ENCODE measurements at regions not wholly inside any gene's neighbourhood (a gene's known extent, or its start where the extent isn't known, plus 50 kb on each side); places are given as distances from the start of the nearest gene placed in this dataset.
"Not testable (repeated sequence)": the region's sequence is repeated elsewhere in the genome, so short reads cannot be mapped to it uniquely, and the experiment has no call there.

DNA sequence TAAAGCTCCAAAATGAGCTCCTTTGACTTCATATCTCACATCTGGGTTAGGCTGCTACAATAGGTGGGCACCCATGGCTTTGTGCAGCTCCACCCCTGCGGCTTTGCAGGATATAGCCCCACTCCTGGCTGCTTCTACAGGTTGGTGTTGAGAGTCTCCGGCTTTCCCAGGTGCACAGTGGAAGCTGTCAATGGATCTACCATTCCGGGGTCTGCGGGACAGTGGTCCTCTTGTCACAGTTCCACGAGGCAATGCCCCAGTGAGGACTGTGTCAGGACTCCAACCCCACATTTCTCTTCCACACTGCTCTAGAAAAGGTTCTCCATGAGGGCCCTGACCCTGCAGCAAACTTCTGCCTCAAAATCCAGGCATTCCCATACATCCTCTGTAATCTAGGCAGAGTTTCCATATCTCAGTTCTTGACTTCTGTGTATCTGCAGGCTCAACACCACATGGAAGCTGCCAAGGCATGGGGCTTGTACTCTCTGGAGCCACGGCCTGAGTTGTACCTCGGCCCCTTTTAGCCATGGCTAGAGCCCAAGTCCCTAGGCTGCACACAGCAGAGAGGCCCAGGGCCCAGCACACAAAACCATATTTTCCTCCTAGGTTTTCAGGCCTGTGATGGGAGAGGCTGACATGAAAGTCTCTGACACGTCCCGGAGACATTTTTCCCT, 342.8 kb downstream of the FAM47B start:
- no peak overlapping the region for H3K4me3 ChIP-seq
- no peaks in the 10 kb centered on the region for H3K27me3 ChIP-seq
- H3K4me1 ChIP-seq: no peaks in the 10 kb centered on the region
- peaks cover 0 to 3% (median 0%) of the 10 kb centered on the region in 4 donors for H3K9me3 ChIP-seq
- H3K36me3 ChIP-seq: no peaks in the 10 kb centered on the region
- no peak overlapping the region for H3K27ac ChIP-seq
- 70 to 87% (median 81%) methylated on average over 8 to 9 of the region's 9 CpGs for WGBS, 5 donors
- intact Hi-C loops (cut with DNase I; ENCODE audit: low total_unique reads): no loop called here
- DNase-seq: no peak
- TF ChIP-seq POLR2AphosphoS5 (IDR thresholded peaks at IDR 0.05) (no peak), POLR2A (IDR thresholded peaks at IDR 0.05) (no peak), CTCF (IDR thresholded peaks at IDR 0.05) (no peak), EP300 (IDR thresholded peaks at IDR 0.05) (no peak)

- 20 to 67% (median 45%) methylated on average over 1 of the region's 1 CpG for WGBS, 5 donors
- TF ChIP-seq POLR2A (IDR thresholded peaks at IDR 0.05) (no peak), CTCF (IDR thresholded peaks at IDR 0.05) (no peak), EP300 (IDR thresholded peaks at IDR 0.05) (no peak), POLR2AphosphoS5 (IDR thresholded peaks at IDR 0.05) (no peak)
These were observed 346.1 kb downstream of the FAM47B start for GRCh38 chrX:35288657-35289056.

DNA sequence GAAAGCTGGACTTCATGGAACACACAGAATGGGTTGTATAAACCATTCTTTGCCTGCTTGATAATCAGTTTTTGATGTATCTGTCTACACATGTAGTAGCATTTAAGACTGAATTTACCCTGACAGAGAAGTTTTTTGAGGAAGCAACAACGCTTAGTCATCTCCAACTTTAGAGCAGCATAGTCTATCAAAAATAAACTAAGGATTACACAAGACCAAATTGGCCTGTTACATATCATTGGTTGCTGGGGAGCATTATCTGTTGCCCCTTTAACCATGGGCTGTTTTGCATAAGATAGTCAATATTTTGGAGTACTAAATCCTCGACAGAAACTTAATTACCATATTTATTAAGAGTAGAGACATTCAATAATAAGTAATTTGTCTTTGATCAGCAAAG, 347.4 kb downstream of the FAM47B start:
- TF ChIP-seq POLR2A (IDR thresholded peaks at IDR 0.05): no peak
- TF ChIP-seq CTCF (IDR thresholded peaks at IDR 0.05): no peak
- TF ChIP-seq EP300 (IDR thresholded peaks at IDR 0.05): no peak
- no peak for TF ChIP-seq POLR2AphosphoS5 (IDR thresholded peaks at IDR 0.05)
- no peak overlapping the region for H3K27ac ChIP-seq
- H3K4me1 ChIP-seq: no peaks in the 10 kb centered on the region
- no peak for DNase-seq
- intact Hi-C loops (cut with DNase I; ENCODE audit: low total_unique reads): no loop called here
- no peaks in the 10 kb centered on the region for H3K36me3 ChIP-seq
- H3K4me3 ChIP-seq: no peak overlapping the region
- peaks cover 0 to 3% (median 0%) of the 10 kb centered on the region in 4 donors for H3K9me3 ChIP-seq
- WGBS, 5 donors: 41 to 65% (median 61%) methylated on average over 2 of the region's 2 CpGs
- H3K27me3 ChIP-seq: no peaks in the 10 kb centered on the region

More at GRCh38 chrX:35288657-35289056, 346.1 kb downstream of the FAM47B start:
- no peak overlapping the region for H3K4me3 ChIP-seq
- no peak for DNase-seq
- H3K27ac ChIP-seq: no peak overlapping the region
- peaks cover 0 to 3% (median 0%) of the 10 kb centered on the region in 4 donors for H3K9me3 ChIP-seq
- intact Hi-C loops (cut with DNase I; ENCODE audit: low total_unique reads): no loop called here
- H3K4me1 ChIP-seq: no peaks in the 10 kb centered on the region
- H3K27me3 ChIP-seq: no peaks in the 10 kb centered on the region
- H3K36me3 ChIP-seq: no peaks in the 10 kb centered on the region

GRCh38 chrX:35291013-35291412, 348.4 kb downstream of the FAM47B start:
- H3K4me3 ChIP-seq: no peak overlapping the region
- no peaks in the 10 kb centered on the region for H3K4me1 ChIP-seq
- intact Hi-C loops (cut with DNase I; ENCODE audit: low total_unique reads): no loop called here
- H3K9me3 ChIP-seq: peaks cover 0 to 3% (median 0%) of the 10 kb centered on the region in 4 donors
- H3K27me3 ChIP-seq: no peaks in the 10 kb centered on the region
- H3K36me3 ChIP-seq: no peaks in the 10 kb centered on the region
- H3K27ac ChIP-seq: no peak overlapping the region
- DNase-seq: no peak
- TF ChIP-seq POLR2AphosphoS5 (IDR thresholded peaks at IDR 0.05): no peak
- 64 to 81% (median 77%) methylated on average over 2 of the region's 2 CpGs for WGBS, 5 donors

GRCh38 chrX:35292522-35292921, 349.9 kb downstream of the FAM47B start:
- intact Hi-C loops (cut with DNase I; ENCODE audit: low total_unique reads): no loop called here
- H3K36me3 ChIP-seq: no peaks in the 10 kb centered on the region
- no peaks in the 10 kb centered on the region for H3K4me1 ChIP-seq
- no peak for TF ChIP-seq CTCF (IDR thresholded peaks at IDR 0.05)
- TF ChIP-seq POLR2A (IDR thresholded peaks at IDR 0.05): no peak
- no peak for TF ChIP-seq EP300 (IDR thresholded peaks at IDR 0.05)
- no peak for DNase-seq
- no peaks in the 10 kb centered on the region for H3K27me3 ChIP-seq
- no peak overlapping the region for H3K27ac ChIP-seq
- peaks cover 0 to 3% (median 0%) of the 10 kb centered on the region in 4 donors for H3K9me3 ChIP-seq
- H3K4me3 ChIP-seq: no peak overlapping the region

DNA sequence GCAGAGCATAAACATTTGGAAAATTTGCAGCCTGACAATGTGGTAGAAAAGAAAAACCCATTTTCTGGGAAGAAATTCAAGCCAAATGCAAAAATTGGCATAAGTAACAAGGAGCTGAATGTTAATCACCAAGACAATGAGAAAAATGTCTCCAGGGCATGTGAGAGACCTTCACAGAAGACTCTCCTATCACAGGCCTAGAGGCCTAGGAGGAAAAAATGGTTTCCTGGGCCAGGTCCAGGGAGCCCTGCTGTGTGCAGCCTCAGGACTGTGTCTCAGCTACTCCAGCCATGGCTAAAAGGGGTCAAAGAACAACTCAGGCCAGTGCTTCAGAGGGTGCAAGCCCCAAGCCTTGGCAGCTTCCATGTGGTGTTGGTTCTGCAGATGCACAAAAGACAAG, 362.4 kb downstream of the FAM47B start:
- H3K27me3 ChIP-seq; H3K4me3 ChIP-seq; intact Hi-C loops (cut with DNase I; ENCODE audit: low total_unique reads): not testable (repeated sequence)

More for the DNA sequence above, 362.4 kb downstream of the FAM47B start:
- not testable (repeated sequence) for H3K4me1 ChIP-seq, H3K27ac ChIP-seq, DNase-seq, H3K36me3 ChIP-seq
- peaks cover 0 to 18% (median 4%) of the 10 kb centered on the region in 4 donors for H3K9me3 ChIP-seq
